NCI-H2196 treated with DMSO at 0.1 percent for 48 hours (cell line): ENCODE measurements at regions not wholly inside any gene's neighbourhood (a gene's known extent, or its start where the extent isn't known, plus 50 kb on each side); places are given as distances from the start of the nearest gene placed in this dataset.

Source experiments
- DNase-seq: peaks from one replicate; lab custom pipeline; 2025; ENCODE audit not compliant: unreplicated experiment; lab: John Stamatoyannopoulos, UW

- DNase-seq = no peak
Observed at GRCh38 chr1:38551318-38552307, 308.0 kb downstream of the RRAGC start.

- DNase-seq = no peak
Observed at GRCh38 chr1:38549191-38549590, 310.4 kb downstream of the RRAGC start.

- DNase-seq = no peak
Observed at GRCh38 chr1:38547321-38547720, 312.3 kb downstream of the RRAGC start.

GRCh38 chr1:38546636-38547035 is 312.9 kb downstream of the RRAGC start:
- no peak for DNase-seq

GRCh38 chr1:38541223-38541622 is 318.3 kb downstream of the RRAGC start:
- DNase-seq = no peak

GRCh38 chr1:38539931-38540330 is 319.6 kb downstream of the RRAGC start:
- DNase-seq = no peak

GRCh38 chr1:38538834-38539233 is 320.7 kb downstream of the RRAGC start:
- DNase-seq = no peak

- DNase-seq = no peak
Observed at GRCh38 chr1:38536089-38536488, 323.5 kb downstream of the RRAGC start.

- DNase-seq = no peak
Observed at GRCh38 chr1:38534473-38534823, 325.1 kb downstream of the RRAGC start.

- DNase-seq = no peak
Observed at GRCh38 chr1:38533772-38534472, 325.6 kb downstream of the RRAGC start.

- no peak for DNase-seq
Observed at GRCh38 chr1:38530957-38531356, 328.6 kb downstream of the RRAGC start.

GRCh38 chr1:38529946-38530345 is 329.6 kb downstream of the RRAGC start:
- no peak for DNase-seq

GRCh38 chr1:38529391-38529790 is 330.2 kb downstream of the RRAGC start:
- no peak for DNase-seq

GRCh38 chr1:38528623-38529022 is 330.9 kb downstream of the RRAGC start:
- no peak for DNase-seq

- no peak for DNase-seq
Observed at GRCh38 chr1:38527373-38527966, 332.1 kb downstream of the RRAGC start.

- no peak for DNase-seq
Observed at GRCh38 chr1:38526046-38526445, 333.5 kb downstream of the RRAGC start.

- DNase-seq = no peak
Observed at GRCh38 chr1:38525343-38526043, 334.1 kb downstream of the RRAGC start.

GRCh38 chr1:38524025-38524641 is 335.4 kb downstream of the RRAGC start:
- DNase-seq = no peak

- no peak for DNase-seq
Observed at GRCh38 chr1:38523568-38523939, 336.0 kb downstream of the RRAGC start.

GRCh38 chr1:38522915-38523567 is 336.5 kb downstream of the RRAGC start:
- no peak for DNase-seq
